Esophagus muscularis mucosa (tissue), 4 donors: ENCODE measurements at regions not wholly inside any gene's neighbourhood (a gene's known extent, or its start where the extent isn't known, plus 50 kb on each side); places are given as distances from the start of the nearest gene placed in this dataset.

Experiments used
- DNase-seq: peaks from one replicate; pipeline ENCODE4 v3.0.0-alpha.2; 2017; ENCODE audit errors: extremely low spot score
- H3K27ac ChIP-seq, 4 donors: fragments of 200-600 bp; sonication (generic); replicated peaks in 1 of 4; 1 replicate in 3 of 4; 2 replicates in 1 of 4; pipeline ENCODE4 v1.5.1; 2016 to 2019; ENCODE audit warnings: mild to moderate bottlenecking in 1 of 4
- H3K27me3 ChIP-seq, 4 donors: fragments of 200-600 bp; sonication (generic); one replicate each; pipeline versions ENCODE4 v1.5.1 to v1.6.0; 2016 to 2019
- H3K36me3 ChIP-seq, 4 donors: fragments of 200-600 bp; sonication (generic); one replicate each; pipeline ENCODE4 v1.5.1; 2016 to 2019
- H3K4me1 ChIP-seq, 4 donors: fragments of 200-600 bp; sonication (generic); one replicate each; pipeline ENCODE4 v1.5.1; 2016 to 2019
- H3K4me3 ChIP-seq, 4 donors: fragments of 200-600 bp; sonication (generic); 1 replicate in 2 of 4; 2 replicates in 2 of 4; pipeline ENCODE4 v1.5.1; 2016 to 2019; ENCODE audit warnings: mild to moderate bottlenecking in 4 of 4, moderate library complexity in 1 of 4
- H3K9me3 ChIP-seq, 4 donors: fragments of 200-600 bp; sonication (generic); 1 replicate in 3 of 4; 2 replicates in 1 of 4; pipeline ENCODE4 v1.5.1; 2016 to 2019
- CTCF ChIP-seq, 3 experiments: fragments of 200-600 bp in 2 of 3; fragments of 450-650 bp in 1 of 3; sonication (generic) in 2 of 3; IDR thresholded peaks; one replicate each; pipeline ENCODE4 v1.5.1; 2017 to 2019; ENCODE audit warnings: antibody characterized with exemption in 3 of 3, mild to moderate bottlenecking in 2 of 3, moderate library complexity in 1 of 3
- EP300 ChIP-seq: sonication (generic); formaldehyde crosslinking; IDR thresholded peaks from one replicate; pipeline ENCODE4 v1.6.1; 2017; ENCODE audit warnings: antibody characterized with exemption
- POLR2A ChIP-seq: fragments of 450-650 bp; IDR thresholded peaks from one replicate; pipeline ENCODE4 v1.6.1; 2017; ENCODE audit warnings: antibody characterized with exemption, moderate library complexity, mild to moderate bottlenecking, low read depth
- POLR2AphosphoS5 ChIP-seq, 2 donors: sonication (generic); formaldehyde crosslinking; IDR thresholded peaks; one replicate each; pipeline ENCODE4 v1.6.1; 2017; ENCODE audit warnings: antibody characterized with exemption in 2 of 2
- WGBS: methylation state at CpG from one replicate; pipeline ENCODE4 v1.1.5; 2018; 5-methylcytosine and 5-hydroxymethylcytosine counted together
- intact Hi-C: fragments of 100-400 bp; cut with DNase I; formaldehyde crosslinking; loops from one replicate; pipeline ENCODE4 v1.15.1; 2023

- Histone ChIP-seq H3K36me3 (no peaks in the 10 kb centered on the region), H3K27ac (no peak overlapping the region), H3K4me3 (no peak overlapping the region), H3K4me1 (no peaks in the 10 kb centered on the region), H3K9me3 (no peaks in the 10 kb centered on the region), H3K27me3 (no peaks in the 10 kb centered on the region)
- DNase-seq, result no peak
- intact Hi-C loops, result no loop called here
- no peak for TF ChIP-seq POLR2AphosphoS5 (IDR thresholded peaks at IDR 0.05)
- no peak for TF ChIP-seq EP300
- TF ChIP-seq POLR2A, result no peak
- TF ChIP-seq CTCF (IDR thresholded peaks at IDR 0.05), result no peak
- 73% methylated on average over 5 of the region's 5 CpGs for WGBS
Observed at GRCh38 chr7:46694058-46694457, 773.0 kb upstream of the IGFBP3 start.

GRCh38 chr7:46687203-46687602 is 766.1 kb upstream of the IGFBP3 start:
- Histone ChIP-seq H3K4me1 (peaks cover 0 to 1% (median under 1%) of the 10 kb centered on the region in 4 donors), H3K9me3 (no peaks in the 10 kb centered on the region), H3K4me3 (no peak overlapping the region), H3K27me3 (no peaks in the 10 kb centered on the region), H3K36me3 (no peaks in the 10 kb centered on the region), H3K27ac (no peak overlapping the region)
- intact Hi-C loops, result no loop called here
- 92% methylated on average over 1 of the region's 1 CpG for WGBS
- DNase-seq, result no peak
- TF ChIP-seq CTCF (IDR thresholded peaks at IDR 0.05) (no peak), EP300 (no peak), POLR2AphosphoS5 (IDR thresholded peaks at IDR 0.05) (no peak), POLR2A (no peak)

GRCh38 chr7:46685051-46685450 is 764.0 kb upstream of the IGFBP3 start:
- Histone ChIP-seq H3K27me3 (no peaks in the 10 kb centered on the region), H3K4me1 (peaks cover 0 to 8% (median 4%) of the 10 kb centered on the region in 4 donors), H3K36me3 (no peaks in the 10 kb centered on the region), H3K9me3 (no peaks in the 10 kb centered on the region), H3K4me3 (no peak overlapping the region), H3K27ac (no peak overlapping the region)
- TF ChIP-seq EP300 (no peak), CTCF (IDR thresholded peaks at IDR 0.05) (no peak), POLR2A (no peak), POLR2AphosphoS5 (IDR thresholded peaks at IDR 0.05) (no peak)
- DNase-seq, result no peak
- intact Hi-C loops, result no loop called here
- WGBS, result 80% methylated on average over 2 of the region's 2 CpGs

- peaks cover 0 to 8% (median 4%) of the 10 kb centered on the region in 4 donors for H3K4me1 ChIP-seq
- H3K4me3 ChIP-seq, result no peak overlapping the region
- 78% methylated on average over 6 of the region's 7 CpGs for WGBS
- H3K27me3 ChIP-seq, result no peaks in the 10 kb centered on the region
- intact Hi-C loops, result no loop called here
- H3K27ac ChIP-seq, result no peak overlapping the region
- H3K9me3 ChIP-seq, result no peaks in the 10 kb centered on the region
- TF ChIP-seq POLR2AphosphoS5 (IDR thresholded peaks at IDR 0.05), result no peak
- TF ChIP-seq CTCF (IDR thresholded peaks at IDR 0.05), result no peak
- no peak for TF ChIP-seq POLR2A
- no peak for TF ChIP-seq EP300
- DNase-seq, result no peak
- no peaks in the 10 kb centered on the region for H3K36me3 ChIP-seq
Observed at GRCh38 chr7:46682836-46683624, 762.0 kb upstream of the IGFBP3 start.
